Fibroblast of villous mesenchyme (primary cell): ENCODE measurements at regions not wholly inside any gene's neighbourhood (a gene's known extent, or its start where the extent isn't known, plus 50 kb on each side); places are given as distances from the start of the nearest gene placed in this dataset.

Experiments
- DNase-seq: peaks from one replicate; pipeline ENCODE4 v3.0.0-alpha.2; 2010; ENCODE audit warnings: low read depth
- H3K4me3 ChIP-seq: 2 replicates; pipeline ENCODE4 v1.5.1; 2011; ENCODE audit warnings: low read depth, mild to moderate bottlenecking, low read length
- CTCF ChIP-seq: IDR thresholded peaks from 2 replicates; pipeline ENCODE4 v1.5.1; 2012; ENCODE audit warnings: low read depth, mild to moderate bottlenecking, low read length; ENCODE audit not compliant: insufficient read depth

GRCh38 chr17:77291591-77292386 is 151.0 kb downstream of the SEC14L1 start:
- no peak overlapping the region for H3K4me3 ChIP-seq
- no peak for DNase-seq
- no peak for TF ChIP-seq CTCF

- no peak for TF ChIP-seq CTCF
- DNase-seq, result no peak
- H3K4me3 ChIP-seq, result no peak overlapping the region
Measured at GRCh38 chr17:77294761-77295160, 154.0 kb downstream of the SEC14L1 start.

DNA sequence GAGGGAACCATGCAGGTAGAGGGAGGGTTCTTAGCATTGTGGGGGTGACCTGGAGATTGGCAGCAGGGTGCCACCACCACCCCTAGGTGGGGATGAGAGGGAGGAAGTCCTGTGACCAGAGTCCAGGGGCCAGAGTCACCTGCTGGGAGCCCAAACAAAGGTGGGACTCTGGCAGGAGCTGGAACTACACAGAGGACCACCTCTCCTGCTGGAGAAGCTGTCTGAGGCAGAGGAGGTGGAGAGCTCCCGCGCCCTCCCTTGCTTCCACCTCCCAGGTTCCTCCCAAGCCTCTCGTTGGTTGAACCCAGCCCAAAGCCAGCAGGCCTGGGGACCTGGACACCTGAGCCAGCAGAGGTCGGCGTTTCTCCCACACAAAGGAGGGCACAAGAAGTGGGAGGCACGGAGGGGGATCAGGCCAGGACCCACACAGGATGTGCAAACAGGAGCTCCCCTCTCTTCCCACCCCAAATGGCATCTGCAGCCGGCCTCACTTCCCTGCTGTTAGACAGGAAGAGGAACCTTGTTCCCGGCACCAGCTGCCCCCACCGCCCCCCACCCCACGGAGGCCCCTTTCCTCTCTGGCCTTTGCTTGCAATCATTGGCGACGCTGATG is 154.6 kb downstream of the SEC14L1 start:
- no peak for DNase-seq
- no peak for TF ChIP-seq CTCF
- H3K4me3 ChIP-seq, result no peak overlapping the region

- no peak for TF ChIP-seq CTCF
- H3K4me3 ChIP-seq, result no peak overlapping the region
- no peak for DNase-seq
Measured at GRCh38 chr17:77296769-77297409, 156.1 kb downstream of the SEC14L1 start.

DNA sequence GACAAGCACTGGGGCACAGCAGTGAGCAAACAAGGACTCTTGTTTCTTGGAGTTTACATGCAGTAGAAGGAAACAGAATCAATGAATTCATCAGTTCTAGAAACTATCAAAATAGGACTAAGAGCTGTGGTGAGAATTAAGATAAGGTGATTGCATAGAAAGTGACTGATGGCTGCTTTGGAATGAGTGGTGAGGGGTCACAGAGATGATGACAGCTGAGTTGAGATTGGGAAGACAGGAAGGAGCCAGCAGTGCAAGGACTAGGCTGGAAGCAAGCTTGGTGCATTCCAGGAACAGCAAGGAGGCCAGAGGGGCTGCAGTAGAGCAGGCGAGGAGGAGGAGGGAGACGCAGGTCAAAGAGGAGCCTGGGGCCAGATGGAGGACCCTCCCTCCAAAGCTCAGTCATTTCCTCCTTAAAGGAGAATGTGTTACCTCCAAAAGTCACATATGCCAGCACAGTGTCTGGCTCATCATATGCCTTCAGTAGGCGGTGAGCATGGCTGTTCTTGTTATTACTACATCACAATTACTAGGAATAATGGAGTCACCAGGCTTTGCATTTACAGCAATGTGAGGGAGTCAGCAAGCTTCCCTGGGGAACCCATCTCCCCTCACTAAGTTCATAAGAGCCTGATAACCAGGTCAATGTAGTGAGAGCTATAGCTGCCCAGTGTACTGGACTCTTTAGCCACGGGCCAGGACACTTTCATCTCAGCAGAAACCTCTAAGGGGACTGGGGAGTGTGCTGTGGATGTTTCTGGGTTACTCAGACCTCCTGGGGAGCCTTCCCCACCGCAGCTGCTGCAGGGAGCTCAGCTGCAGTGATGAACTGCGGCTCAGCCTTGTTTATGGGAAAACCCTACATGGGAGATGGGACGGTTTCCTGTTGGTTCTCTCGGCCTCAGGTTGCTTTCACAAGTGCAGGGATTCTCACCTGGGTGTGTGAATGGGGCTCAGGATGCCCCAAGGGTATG is 157.2 kb downstream of the SEC14L1 start:
- no peak overlapping the region for H3K4me3 ChIP-seq
- DNase-seq, result no peak
- TF ChIP-seq CTCF, result no peak

DNA sequence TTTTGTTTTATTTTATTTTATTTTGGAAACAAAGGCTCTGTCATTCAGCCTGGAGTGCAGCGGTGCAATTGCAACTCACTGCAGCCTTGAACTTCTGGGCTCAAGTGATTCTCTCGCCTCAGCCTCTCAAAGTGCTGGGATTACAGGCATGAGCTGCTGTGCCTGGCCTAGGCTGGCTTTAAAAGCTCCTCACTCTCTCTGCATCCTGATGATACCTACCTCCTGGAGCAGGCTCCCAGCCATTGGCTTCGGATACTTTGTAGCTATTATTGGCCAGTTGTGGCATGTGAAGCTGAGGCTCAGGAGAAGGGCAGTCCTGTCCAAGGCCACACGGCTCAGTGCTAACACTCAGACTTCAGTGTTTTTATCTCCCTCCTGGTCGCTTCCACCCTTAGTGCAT is 158.0 kb downstream of the SEC14L1 start:
- no peak overlapping the region for H3K4me3 ChIP-seq
- TF ChIP-seq CTCF, result no peak
- no peak for DNase-seq
